PC-9 (cell line): ENCODE measurements at regions not wholly inside any gene's neighbourhood (a gene's known extent, or its start where the extent isn't known, plus 50 kb on each side); places are given as distances from the start of the nearest gene placed in this dataset.
"Not testable (repeated sequence)": the region's sequence is repeated elsewhere in the genome, so short reads cannot be mapped to it uniquely, and the experiment has no call there.

Source experiments
- BruUV-seq: library from RNA; stranded (reverse); fragments of 400-500 nt; replicated peaks from 2 replicates; lab custom pipeline; 2021; lab: Mats Ljungman, UMichigan
- CTCF ChIA-PET: fragments of 300-600 bp; sonication (Branson Sonifier 250); formaldehyde crosslinking; loops from one replicate; lab custom pipeline; 2022; ENCODE audit warnings: antibody characterized with exemption; lab: Charles Lee
- POLR2A ChIA-PET: fragments of 300-600 bp; sonication (Branson Sonifier 250); formaldehyde crosslinking; loops from one replicate; lab custom pipeline; 2022; ENCODE audit warnings: antibody characterized with exemption; ENCODE audit not compliant: unreplicated experiment; lab: Charles Lee
- DNase-seq, 2 experiments: peaks; one replicate each; pipeline versions ENCODE4 v3.0.0 to v3.0.0-alpha.2; 2015 to 2022; ENCODE audit warnings: mixed read lengths in 1 of 2
- H2AFZ ChIP-seq: fragments of 200-600 bp; sonication (generic); 2 replicates; pipeline ENCODE4 v1.8.1; 2017; ENCODE audit warnings: antibody characterized with exemption
- H3F3A ChIP-seq: fragments of 200-600 bp; sonication (generic); 2 replicates; pipeline ENCODE4 v1.8.1; 2017; ENCODE audit warnings: antibody characterized with exemption, mild to moderate bottlenecking, low read depth; ENCODE audit not compliant: insufficient read depth
- H3K27ac ChIP-seq: fragments of 200-600 bp; sonication (generic); 2 replicates; pipeline ENCODE4 v1.6.1; 2016; ENCODE audit warnings: mixed run types
- H3K27me3 ChIP-seq: fragments of 200-600 bp; sonication (generic); 2 replicates; pipeline ENCODE4 v1.6.1; 2016; ENCODE audit warnings: low read depth, mixed run types; ENCODE audit not compliant: insufficient read depth
- H3K36me3 ChIP-seq: fragments of 200-600 bp; sonication (generic); 2 replicates; pipeline ENCODE4 v1.6.1; 2016; ENCODE audit warnings: low read depth, mixed run types
- H3K4me1 ChIP-seq: fragments of 200-600 bp; sonication (generic); replicated peaks from 2 replicates; pipeline ENCODE4 v1.6.1; 2016; ENCODE audit warnings: mixed run types; ENCODE audit not compliant: insufficient read depth
- H3K4me2 ChIP-seq: fragments of 200-600 bp; sonication (generic); 2 replicates; pipeline ENCODE4 v1.6.1; 2017; ENCODE audit warnings: mixed run types
- H3K4me3 ChIP-seq: fragments of 200-600 bp; sonication (generic); 2 replicates; pipeline ENCODE4 v1.6.1; 2016; ENCODE audit warnings: mixed run types
- H3K79me2 ChIP-seq: fragments of 200-600 bp; sonication (generic); 2 replicates; pipeline ENCODE4 v1.6.1; 2017; ENCODE audit warnings: low read depth, mixed run types
- H3K9me2 ChIP-seq: fragments of 200-600 bp; sonication (generic); 2 replicates; pipeline ENCODE4 v1.8.1; 2017; ENCODE audit warnings: mild to moderate bottlenecking; ENCODE audit not compliant: insufficient read depth
- H3K9me3 ChIP-seq: fragments of 200-600 bp; sonication (generic); 2 replicates; pipeline ENCODE4 v1.8.1; 2016; ENCODE audit warnings: low read depth; ENCODE audit not compliant: insufficient read depth
- H4K20me1 ChIP-seq: fragments of 200-600 bp; sonication (generic); 2 replicates; pipeline ENCODE4 v1.8.1; 2017; ENCODE audit not compliant: insufficient read depth
- CTCF ChIP-seq: fragments of 200-600 bp; sonication (generic); conservative IDR thresholded peaks from 2 replicates; pipeline ENCODE4 v1.6.1; 2017; ENCODE audit warnings: mixed run types, antibody characterized with exemption, mild to moderate bottlenecking, moderate library complexity
- EZH2 ChIP-seq: fragments of 200-600 bp; sonication (generic); IDR thresholded peaks from 2 replicates; pipeline ENCODE4 v1.8.0; 2017; ENCODE audit warnings: antibody characterized with exemption, low read depth
- intact Hi-C: fragments of 100-400 bp; cut with micrococcal nuclease; formaldehyde crosslinking; loops from one replicate; pipeline ENCODE4 v1.10.0; 2022; ENCODE audit not compliant: unreplicated experiment

DNA sequence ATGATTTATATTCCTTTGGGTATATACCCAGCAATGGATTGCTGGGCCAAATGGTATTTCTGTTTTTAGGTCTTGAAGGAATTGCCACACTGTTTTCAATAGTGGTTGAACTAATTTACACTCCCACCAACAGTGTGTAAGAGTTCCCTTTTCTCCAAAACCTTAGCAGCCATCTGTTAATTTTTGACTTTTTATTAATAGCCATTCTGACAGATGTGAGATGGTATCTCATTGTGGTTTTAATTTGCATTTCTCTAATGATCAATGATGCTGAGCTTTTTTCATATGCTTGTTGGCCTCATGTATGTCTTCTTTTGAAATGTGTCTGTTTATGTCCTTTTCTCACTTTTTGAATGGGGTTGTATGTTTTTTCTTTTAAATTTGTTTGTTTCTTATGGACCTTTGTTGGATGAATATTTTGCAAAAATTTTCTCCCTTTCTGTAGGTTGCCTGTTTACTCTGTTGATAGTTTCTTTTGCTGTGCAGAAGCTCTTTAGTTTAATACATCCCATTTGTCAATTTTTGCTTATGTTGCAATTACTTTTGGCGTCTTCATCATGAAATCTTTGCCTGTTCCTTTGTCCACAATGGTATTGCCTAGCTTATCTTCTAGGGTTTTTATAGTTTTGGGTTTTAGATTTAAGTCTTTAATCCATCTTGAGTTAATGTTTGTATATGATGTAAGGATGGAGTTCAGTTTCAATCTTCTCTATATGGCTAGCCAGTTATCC, 119.7 kb upstream of the XIRP2 start:
- Histone ChIP-seq H2AFZ (no peak overlapping the region), H3K9me2 (no peaks in the 10 kb centered on the region), H3K4me1 (no peaks in the 10 kb centered on the region), H3K4me2 (no peak overlapping the region), H3K36me3 (no peaks in the 10 kb centered on the region), H4K20me1 (no peaks in the 10 kb centered on the region; the same call in 1 of the 2 replicates), H3K27me3 (no peaks in the 10 kb centered on the region), H3K9me3 (no peaks in the 10 kb centered on the region), H3K4me3 (no peak overlapping the region), H3F3A (no peaks in the 10 kb centered on the region), H3K79me2 (no peaks in the 10 kb centered on the region), H3K27ac (no peak overlapping the region)
- CTCF ChIA-PET, result no interaction called here
- no TSS peak for BruUV-seq
- intact Hi-C loops, result no loop called here
- no peak for DNase-seq
- no peak for TF ChIP-seq CTCF
- TF ChIP-seq EZH2, result no peak
- POLR2A ChIA-PET, result no interaction called here

GRCh38 chr2:166766769-166767322, 121.4 kb upstream of the XIRP2 start:
- DNase-seq, H3K36me3 ChIP-seq, H4K20me1 ChIP-seq, POLR2A ChIA-PET, H3K4me3 ChIP-seq, H3K9me2 ChIP-seq, intact Hi-C loops, H3K4me2 ChIP-seq, CTCF ChIA-PET, H3K79me2 ChIP-seq, H3K4me1 ChIP-seq, H3K27me3 ChIP-seq, H3K27ac ChIP-seq, H3K9me3 ChIP-seq, H3F3A ChIP-seq, H2AFZ ChIP-seq, BruUV-seq: not testable (repeated sequence)

DNA sequence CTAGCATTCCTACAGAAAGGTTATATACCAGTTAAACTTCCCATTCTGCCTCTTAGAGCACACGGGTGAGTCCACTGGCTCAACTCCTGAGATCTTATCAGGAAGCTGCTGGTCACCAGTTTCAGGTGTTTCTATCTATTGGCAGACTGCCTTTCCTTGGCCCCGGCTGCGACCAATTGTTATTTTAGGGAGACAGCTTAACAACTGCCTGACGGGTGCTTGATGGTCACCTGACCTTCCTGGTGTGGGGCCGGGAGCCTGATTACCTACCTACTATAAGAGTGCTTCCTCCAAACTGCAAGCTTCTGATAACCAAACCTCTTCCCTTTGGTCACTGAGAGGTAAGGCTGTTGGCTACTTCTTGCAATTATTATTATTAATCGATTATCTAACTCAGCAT, 122.1 kb upstream of the XIRP2 start:
- Histone ChIP-seq H3K4me3 (no peak overlapping the region), H2AFZ (no peak overlapping the region), H3K79me2 (no peaks in the 10 kb centered on the region), H3K9me3 (no peaks in the 10 kb centered on the region), H3K9me2 (no peaks in the 10 kb centered on the region), H3K36me3 (no peaks in the 10 kb centered on the region), H3K27me3 (no peaks in the 10 kb centered on the region), H3K4me2 (no peak overlapping the region), H4K20me1 (no peaks in the 10 kb centered on the region), H3K27ac (no peak overlapping the region), H3K4me1 (no peaks in the 10 kb centered on the region), H3F3A (no peaks in the 10 kb centered on the region)
- CTCF ChIA-PET, result no interaction called here
- intact Hi-C loops, result no loop called here
- no peak for DNase-seq
- no TSS peak for BruUV-seq
- POLR2A ChIA-PET, result no interaction called here
- TF ChIP-seq CTCF, result no peak
- TF ChIP-seq EZH2, result no peak

DNA sequence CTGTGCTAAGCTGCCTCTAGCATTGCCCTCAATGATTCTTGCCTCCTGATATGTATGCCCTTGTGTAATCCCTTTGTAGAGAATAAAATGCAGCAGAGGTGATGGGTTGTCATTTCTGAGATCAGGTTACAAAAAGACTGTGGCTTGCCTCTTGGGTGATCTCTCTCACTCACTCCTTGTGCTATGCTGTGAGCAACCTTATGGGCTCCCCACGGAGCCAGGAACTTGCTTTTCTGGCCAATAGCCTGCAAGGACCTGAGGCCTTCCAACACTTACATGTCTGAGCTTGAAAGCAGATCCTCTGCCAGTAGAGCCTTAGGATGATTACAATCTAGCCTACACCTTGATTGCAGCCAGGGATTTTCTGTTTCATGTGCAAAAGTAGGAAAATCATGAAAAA, 123.1 kb upstream of the XIRP2 start:
- no TSS peak for BruUV-seq
- Histone ChIP-seq H3K4me3 (no peak overlapping the region), H3K4me2 (no peak overlapping the region), H3K9me3 (no peaks in the 10 kb centered on the region), H2AFZ (no peak overlapping the region), H3F3A (no peaks in the 10 kb centered on the region), H3K4me1 (no peaks in the 10 kb centered on the region), H3K36me3 (no peaks in the 10 kb centered on the region), H4K20me1 (no peaks in the 10 kb centered on the region), H3K79me2 (no peaks in the 10 kb centered on the region), H3K9me2 (no peaks in the 10 kb centered on the region), H3K27ac (no peak overlapping the region), H3K27me3 (no peaks in the 10 kb centered on the region)
- TF ChIP-seq CTCF (no peak), EZH2 (no peak)
- DNase-seq, result no peak
- ChIA-PET CTCF (no interaction called here), POLR2A (no interaction called here)
- intact Hi-C loops, result no loop called here
